Medulla oblongata (tissue), 1 donor: ENCODE measurements at regions not wholly inside any gene's neighbourhood (a gene's known extent, or its start where the extent isn't known, plus 50 kb on each side); places are given as distances from the start of the nearest gene placed in this dataset.

Experiments
- DNase-seq: peaks from one replicate; pipeline ENCODE4 v3.0.0-alpha.2; 2015; ENCODE audit errors: extremely low spot score

DNA sequence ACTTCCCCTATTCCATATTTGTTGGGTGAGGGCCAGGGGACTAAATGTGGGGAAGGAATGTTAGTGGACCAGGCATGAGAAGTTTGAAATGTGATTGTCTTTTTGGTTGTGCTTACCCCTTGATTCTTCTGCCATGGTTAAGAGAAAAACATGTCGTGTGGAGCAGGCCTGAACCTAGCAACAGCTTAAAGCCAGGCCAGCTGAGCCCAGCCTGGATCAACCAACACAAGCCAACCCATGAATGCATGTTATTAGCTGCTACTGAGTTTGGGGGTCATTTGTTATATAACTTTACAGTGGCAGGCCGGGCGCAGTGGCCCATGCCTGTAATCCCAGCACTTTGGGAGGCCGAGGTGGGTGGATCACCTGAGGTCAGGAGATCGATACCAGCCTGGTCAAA, 52.4 kb upstream of the TRIO start:
- no peak for DNase-seq

DNA sequence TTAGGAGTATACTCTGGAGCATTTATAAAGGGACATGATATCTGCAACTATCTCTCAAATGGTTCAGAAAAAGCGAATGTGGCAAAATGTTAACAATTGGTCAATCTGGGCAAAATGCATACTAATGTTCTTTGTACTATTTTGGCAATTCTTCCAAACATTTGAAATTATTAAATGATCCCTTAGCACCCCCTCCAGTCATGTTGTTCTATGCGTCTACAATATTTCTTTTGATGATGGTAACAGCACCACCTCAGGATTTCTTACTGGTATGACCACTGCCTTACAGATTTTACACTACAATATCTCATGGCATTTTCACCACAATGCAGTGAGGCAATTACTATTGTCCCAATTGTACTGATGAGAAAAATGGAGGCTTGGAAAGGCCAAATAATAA, 52.9 kb upstream of the TRIO start:
- no peak for DNase-seq

DNA sequence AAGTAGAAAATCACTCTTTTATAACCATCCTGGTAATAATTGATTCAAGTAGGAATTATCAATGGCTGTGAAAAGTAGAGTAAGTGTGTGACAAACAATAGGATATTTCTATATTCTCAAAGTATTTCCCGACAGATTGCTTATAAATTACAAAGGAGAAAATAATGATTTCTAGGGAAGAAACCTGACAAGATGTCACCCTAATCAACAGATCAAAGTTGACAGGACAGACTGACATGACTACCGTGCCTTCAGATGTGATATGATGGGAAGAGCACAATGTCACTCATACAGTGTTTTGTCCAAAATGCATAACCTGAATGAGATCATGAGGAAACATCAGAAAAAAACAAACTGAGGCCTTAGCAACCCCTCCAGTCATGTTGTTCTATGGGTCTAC, 53.9 kb upstream of the TRIO start:
- DNase-seq: no peak

DNA sequence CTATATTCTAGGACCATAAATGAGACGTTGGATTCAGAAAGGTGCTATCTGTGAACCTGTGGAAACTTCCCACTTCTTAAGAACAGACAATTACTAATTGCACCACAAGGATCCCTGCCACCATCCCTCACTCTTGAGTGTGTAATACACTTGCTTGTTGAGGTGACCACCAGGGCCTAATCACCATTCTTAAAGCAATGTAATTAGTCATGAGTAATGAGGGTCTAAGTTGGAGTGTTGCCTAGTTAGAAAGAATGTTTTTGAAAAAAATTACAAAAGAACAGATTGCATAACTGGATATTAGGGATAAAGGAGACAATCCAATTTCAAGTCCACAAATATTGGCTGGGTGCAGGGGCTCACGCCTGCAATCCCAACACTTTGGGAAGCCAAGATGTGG, 56.9 kb upstream of the TRIO start:
- no peak for DNase-seq

DNA sequence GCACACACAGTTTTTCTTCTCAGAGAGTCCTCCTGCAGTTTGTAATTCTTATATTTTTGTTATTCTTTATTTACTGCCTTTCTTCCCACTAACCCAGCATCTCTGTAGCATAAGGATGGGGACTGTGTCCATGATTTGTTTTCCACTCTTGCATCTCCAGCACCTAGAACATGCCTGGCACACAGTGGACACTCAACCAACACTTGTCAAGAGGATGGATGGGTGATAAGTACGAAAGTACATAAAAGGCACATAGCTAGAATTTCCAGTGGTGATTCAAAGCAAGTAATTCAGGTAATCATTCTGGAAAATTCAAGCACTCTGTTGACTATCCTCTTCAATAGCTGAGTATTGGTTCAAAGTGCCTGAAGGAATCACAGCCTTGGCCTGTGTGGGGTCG, 60.2 kb upstream of the TRIO start:
- DNase-seq: no peak

DNA sequence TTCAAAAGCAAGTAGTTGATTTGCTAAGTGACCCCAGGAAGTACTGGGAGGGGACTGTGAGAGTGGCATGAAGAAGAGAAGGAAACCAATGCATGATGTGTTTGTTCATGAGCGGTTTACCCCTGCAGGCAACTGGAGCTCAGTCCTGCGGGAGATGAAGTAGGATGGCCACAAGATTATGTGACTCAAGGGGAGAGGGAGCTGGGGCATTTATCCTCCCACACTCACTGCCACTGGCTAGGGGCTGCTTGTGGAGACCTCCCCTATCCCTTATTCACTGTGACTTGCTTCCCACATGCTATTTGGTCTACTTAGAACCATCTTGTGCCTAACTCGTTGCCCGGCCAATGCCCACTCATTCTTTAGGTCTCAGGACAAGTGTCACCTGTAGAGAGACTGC, 60.6 kb upstream of the TRIO start:
- DNase-seq: no peak

DNA sequence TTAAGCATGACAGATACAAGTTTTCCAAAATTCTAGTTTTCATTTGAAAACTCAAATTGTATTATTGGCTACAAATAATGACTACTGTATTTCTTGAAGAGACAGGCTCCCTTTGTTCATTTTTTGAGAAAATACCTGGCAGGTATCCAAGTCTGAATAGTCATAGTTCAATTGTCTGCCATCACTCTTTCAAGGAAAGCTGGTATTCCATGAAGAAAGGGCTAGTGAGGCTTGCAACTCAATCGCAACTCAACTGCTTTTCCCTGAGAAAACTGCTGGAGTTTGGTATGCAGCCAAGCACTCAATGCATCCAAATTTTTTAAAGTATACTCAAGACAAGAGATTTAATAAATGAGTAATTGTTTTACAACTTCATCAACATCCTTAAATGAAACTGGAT, 61.4 kb upstream of the TRIO start:
- no peak for DNase-seq

DNA sequence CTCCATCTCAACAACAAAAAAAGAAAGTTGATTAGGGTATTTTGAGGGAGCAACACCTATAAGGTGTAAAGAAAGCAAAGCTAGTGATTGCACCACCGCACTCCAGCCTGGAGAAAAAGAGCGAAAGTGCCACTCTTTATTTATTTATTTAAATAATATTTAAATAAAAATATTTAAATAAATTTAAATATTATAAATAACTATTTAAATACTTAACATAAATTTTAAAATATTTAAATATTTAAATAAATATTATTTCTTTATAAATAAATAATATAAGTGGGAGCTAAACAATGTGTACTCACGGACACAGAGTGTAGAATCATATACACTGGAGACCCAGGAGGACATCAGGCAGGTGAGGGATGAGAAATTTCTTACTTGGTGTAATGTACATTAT, 64.4 kb upstream of the TRIO start:
- no peak for DNase-seq

DNA sequence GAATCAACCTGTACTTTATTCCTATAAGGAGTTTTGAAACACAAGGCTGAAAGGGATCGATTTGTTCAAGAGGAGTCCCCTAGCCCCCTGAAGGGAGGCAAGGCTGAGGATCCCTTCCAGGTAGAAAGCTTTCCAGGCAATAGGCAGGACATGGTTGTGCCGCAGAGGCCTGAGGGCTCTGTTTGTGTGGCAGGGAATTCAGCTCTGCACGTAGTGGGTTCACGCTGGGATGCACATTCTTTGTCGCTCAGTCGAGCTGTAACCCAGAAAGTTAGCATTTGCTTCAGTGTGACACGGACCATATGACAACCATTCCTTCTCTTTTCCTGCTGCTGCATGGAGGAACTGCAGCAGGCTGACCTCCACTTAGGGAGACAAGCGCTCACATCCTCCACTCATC, 65.6 kb upstream of the TRIO start:
- no peak for DNase-seq

DNA sequence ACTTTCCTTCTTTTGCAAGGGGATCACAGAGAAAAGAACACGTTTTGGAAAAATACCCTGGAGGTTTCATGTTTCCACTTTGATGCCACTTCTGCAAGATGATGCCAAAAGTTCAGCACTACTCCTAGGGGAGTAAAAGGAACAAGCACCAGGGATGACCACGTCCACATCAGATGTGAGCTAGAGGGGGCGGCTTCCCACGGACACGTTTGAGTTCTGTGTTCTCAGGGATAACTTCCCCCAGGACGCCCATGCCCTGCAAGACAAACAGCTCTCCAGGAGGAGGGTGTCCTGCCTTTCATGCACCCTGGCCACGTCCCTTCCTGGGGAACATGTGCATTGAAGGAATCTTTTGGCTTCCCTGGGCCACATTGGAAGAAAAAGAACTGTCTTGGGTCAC, 66.6 kb upstream of the TRIO start:
- no peak for DNase-seq

DNA sequence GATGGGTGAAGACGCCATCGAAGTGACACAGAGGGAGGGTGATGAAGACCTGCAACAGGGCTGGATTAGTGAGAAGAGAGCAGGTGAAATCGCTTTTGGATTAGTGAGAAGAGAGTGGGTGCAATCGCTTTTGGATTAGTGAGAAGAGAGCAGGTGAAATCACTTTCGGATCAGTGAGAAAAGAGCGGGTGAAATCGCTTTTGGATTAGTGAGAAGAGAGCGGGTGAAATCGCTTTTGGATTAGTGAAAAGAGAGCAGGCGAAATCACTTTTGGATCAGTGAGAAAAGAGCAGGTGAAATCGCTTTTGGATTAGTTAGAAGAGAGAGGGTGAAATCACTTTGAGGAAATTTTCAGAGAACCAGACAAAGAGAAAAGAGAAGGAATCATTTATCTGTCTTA, 67.2 kb upstream of the TRIO start:
- DNase-seq: no peak

DNA sequence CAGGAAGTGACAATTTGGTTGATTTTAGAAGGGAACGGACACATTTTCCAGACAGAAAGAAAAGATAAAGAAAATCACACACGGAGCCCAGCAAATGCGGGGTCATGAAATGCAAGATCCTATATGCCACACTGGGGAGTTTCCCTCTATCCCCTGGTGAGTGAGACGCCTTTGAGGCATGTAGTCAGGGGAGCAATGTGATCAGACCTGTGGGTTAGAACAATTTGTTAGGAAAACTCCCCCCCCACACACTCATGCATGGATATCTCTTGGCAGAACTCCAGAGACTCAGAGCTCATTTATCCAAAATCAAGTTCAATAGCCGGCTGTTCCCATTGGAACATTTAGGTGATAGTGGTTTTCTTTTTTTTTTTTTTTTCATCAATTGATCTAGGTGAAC, 71.7 kb upstream of the TRIO start:
- no peak for DNase-seq

DNA sequence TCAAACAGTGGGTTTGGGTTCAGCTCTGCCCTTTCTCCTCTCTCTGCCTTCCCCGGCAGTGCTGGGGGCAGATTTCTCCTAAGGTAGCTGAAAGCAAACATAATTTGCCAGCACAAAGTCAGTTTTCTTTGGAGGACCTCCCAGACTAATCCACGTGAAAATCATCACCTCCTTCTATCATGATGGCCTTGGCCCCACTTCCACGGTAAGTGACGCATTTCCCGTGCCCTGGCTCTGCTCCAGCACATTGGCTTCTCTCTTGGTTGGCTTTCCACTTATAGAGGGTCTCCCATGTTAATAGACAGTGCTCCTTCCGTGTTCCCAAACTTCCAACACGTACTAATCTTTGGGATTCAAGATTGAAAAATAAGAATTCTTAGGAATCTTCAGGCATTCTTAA, 74.1 kb upstream of the TRIO start:
- no peak for DNase-seq

DNA sequence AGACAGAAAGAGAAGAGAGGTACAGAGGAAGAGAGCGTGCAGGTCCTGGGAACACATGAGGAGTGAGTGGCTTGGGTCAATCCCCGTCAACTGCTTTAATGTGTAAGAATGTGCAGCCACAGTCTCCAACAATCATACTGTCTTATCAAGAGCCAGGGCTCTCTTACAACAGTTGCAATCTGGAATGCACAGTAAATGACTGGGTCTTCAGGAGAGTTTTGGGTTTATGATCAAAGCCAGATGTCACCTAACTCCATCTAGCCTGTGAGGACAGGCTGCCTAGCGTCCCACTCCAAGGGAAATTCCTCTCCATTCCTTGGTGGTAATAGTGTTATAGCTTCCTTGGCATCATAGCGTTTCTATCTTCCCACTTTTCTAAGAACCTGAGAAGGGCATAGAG, 75.0 kb upstream of the TRIO start:
- no peak for DNase-seq

DNA sequence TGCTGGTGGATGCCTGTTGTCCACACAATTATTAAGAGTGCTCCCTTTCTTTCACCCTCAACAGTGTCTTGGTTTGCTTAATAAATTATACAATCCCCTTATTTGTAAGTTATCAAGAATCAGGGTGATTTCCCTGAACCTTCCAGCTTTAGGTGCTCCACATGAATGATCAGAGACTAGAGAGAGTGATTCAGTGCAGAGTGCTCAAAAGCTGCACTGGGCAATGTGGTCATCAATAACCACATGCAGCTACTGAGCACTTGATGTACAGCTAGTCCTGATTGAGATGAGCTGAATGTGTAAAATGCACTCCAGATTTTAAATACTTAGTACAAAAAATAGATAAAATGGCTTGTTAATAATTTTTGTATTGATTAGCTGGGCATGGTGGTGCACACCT, 76.8 kb upstream of the TRIO start:
- DNase-seq: no peak

DNA sequence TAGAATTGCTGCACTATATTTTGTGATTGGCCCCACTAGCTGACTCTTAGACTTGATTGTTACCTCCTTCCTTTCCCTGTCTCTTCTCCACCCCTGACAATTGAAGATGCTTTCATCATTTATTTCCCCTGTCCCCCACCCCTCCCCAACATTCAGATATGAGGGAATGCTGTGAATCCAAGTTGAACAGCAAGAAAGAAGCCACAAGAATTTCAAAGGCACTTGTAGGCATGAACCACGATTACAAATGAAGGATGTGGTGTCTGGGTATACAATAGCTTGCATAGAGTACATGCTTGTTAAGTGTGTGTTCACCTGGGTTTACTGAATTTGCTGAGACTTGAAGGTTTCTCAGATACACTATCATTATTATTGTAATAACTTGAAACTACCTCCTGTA, 78.3 kb upstream of the TRIO start:
- no peak for DNase-seq

DNA sequence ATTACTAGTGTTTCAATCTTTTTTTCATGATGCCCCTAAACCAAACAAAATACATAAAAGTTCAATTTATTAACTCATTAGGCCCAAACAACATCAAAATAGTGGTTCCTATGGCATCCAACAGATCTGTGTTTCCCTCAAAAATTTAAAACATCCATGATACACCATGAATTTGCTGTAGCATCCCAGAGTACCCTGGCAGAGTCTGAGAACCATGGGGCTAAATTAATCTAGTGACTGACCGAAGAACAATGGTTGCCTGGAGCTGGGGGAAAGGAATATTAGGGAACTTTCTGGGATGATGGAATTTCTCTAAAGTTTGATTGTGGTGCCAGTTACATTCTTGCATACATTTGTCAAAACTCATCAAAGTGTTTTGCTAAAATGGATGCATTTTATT, 79.5 kb upstream of the TRIO start:
- no peak for DNase-seq

DNA sequence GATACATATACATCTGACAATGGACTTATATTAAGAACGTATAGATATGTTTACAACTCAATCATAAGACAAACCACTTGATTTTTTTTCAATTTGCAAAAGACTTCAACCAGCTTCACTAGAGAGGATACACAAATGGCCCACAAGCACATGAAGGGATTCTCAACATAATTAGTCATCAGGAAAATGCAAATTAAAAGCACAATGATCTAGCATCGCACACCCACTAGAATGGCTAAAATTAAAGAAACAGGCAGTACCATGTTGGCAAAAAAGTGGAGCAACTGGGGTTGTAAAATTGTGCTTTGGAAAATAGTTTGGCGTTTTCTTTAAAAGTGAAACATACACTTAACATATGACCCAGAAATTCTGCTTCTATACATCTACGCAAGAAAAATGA, 80.0 kb upstream of the TRIO start:
- DNase-seq: no peak

DNA sequence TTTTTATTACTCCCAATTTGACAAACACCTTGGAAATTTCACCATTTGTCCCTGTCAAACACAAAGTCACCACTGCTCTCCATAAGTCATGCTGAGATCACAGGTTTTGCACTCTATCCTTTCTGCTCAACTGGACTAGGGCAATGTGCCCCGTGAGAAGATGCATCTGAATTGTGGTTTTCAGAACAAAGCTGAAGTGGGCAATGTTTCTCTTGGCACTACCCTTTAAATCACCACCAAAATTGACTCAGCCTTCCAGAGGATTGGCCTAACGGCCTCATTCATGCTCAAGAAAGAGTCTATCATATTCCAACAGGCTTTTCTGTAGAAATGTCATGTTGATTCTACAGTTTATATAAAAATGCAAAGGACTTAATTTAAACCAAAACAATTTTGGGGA, 81.0 kb upstream of the TRIO start:
- no peak for DNase-seq

DNA sequence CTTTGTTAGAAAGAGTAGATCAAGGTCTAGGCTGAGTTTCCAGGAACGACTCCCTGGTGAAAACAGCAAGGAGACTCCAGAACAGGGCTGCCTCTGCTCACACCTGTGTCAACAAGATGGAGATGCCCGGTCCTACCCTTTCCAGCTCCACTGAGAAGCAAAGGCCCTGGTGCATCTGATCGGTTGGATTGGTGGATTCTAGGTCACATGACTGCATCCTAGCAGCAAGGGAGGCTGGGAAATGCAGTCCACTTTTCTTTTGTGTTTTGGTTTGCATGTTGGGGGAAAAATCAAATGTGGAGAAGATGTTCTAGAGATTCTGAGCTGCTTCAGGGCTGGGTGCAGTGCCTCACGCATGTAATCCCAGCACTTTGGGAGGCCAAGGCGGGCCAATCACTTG, 82.0 kb upstream of the TRIO start:
- no peak for DNase-seq

DNA sequence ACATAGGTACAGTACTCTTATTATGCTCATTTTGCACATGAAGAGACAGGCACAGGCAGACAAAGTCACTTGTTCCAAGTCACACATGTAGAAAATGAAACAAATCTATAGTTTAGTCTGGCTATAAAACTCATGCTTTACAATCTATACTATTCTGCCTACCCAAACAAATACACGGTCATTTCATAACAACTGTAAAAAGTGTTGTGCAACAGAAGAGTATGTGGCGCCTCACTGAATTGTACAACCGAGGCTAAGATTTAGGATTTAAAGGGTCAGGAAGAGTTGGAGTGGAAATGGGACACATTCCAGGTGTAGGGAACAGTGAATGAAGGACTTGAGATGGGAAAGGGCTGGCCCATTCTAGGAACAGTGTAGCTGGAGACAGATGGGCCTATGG, 82.9 kb upstream of the TRIO start:
- no peak for DNase-seq

DNA sequence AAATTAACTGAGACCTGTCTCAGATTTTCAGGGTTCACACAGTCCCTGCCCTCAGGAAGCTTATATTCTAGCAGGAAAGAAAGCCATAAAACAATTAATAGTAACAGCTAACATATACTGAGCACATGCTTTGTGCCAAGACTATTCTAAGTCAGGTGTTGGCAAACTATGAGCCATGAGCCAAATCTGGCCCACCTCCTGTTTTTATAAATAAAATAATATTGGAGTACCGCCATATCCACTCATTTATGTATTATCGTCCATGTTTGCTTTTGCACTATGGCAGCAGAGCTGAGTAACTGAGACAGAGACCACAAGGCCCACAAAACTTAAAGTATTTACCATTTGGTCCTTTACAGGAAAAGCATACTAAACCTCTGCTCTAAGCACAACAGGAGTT, 83.3 kb upstream of the TRIO start:
- DNase-seq: no peak

DNA sequence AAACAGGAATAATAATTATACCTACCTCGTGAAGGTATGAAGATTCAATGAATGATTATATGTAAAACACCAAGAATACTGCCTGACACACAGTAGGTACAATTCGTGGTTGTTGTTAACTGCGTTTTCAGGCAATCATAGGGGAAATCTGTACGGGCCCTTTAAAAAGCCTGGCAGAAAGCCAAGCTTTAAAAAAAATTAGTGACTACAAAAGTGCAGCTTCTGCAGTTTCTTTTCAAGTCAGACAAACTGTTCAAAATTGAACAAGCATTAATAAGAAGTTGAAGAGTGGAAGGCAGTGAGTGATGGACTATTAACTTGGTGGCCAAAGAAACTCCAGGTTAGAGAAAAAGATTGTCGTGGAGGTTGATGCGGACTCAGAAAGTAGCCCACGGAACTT, 85.9 kb upstream of the TRIO start:
- DNase-seq: no peak

DNA sequence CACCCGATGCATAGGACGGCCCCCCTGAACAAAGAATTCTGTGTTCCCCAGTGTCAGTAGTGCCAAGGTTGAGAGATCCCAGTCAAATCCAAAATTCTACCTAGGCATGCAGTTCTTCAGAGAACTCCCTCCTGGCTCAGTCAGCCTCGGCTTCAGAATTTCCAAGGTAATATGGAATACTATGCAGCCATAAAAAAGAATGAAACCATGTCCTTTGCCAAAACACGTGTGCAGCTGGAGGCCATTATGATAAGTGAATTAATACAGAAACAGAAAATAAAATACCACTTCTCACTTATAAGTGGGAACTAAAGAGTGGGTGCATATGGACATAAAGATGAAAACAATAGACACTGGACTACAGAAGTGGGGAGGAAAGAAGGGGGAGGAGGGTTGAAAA, 87.1 kb upstream of the TRIO start:
- no peak for DNase-seq
